ENCODE measurements at regions not wholly inside any gene's neighbourhood (a gene's known extent, or its start where the extent isn't known, plus 50 kb on each side); places are given as distances from the start of the nearest gene placed in this dataset.

GRCh38 chr13:104014803-104015645 lies 948.8 kb upstream of the SLC10A2 start:
- TF ChIP-seq CTCF (conservative IDR thresholded peaks at IDR 0.05; ENCODE audit: low read length), result no peak
- TF ChIP-seq EZH2phosphoT487 (IDR thresholded peaks at IDR 0.05; ENCODE audit: borderline replicate concordance, low read depth, low read length), result no peak

Measured in OCI-LY7 (cell line).